DND-41 (cell line): ENCODE measurements at regions not wholly inside any gene's neighbourhood (a gene's known extent, or its start where the extent isn't known, plus 50 kb on each side); places are given as distances from the start of the nearest gene placed in this dataset.

Source experiments
- ATAC-seq: fragments of 200-7000 bp; cut with Tn5 transposase; 3 replicates; pipeline ENCODE4 v1.9.1; 2021; ENCODE audit warnings: low read depth; ENCODE audit not compliant: insufficient read depth
- DNase-seq: peaks from one replicate; pipeline ENCODE4 v3.0.0-alpha.2; 2020
- H2AFZ ChIP-seq: 2 replicates; pipeline ENCODE4 v1.6.0; 2012; ENCODE audit warnings: low read depth, low read length
- H3K27ac ChIP-seq: 2 replicates; pipeline ENCODE4 v1.5.1; 2012; ENCODE audit warnings: low read length, inconsistent platforms
- H3K27me3 ChIP-seq: fragments of 200-600 bp; sonication (generic); 2 replicates; pipeline ENCODE4 v1.6.0; 2012; ENCODE audit warnings: low read length, mild to moderate bottlenecking, inconsistent platforms; ENCODE audit not compliant: insufficient read depth, poor library complexity
- H3K36me3 ChIP-seq: 2 replicates; pipeline ENCODE4 v1.5.1; 2012; ENCODE audit warnings: low read length, inconsistent platforms; ENCODE audit not compliant: insufficient read depth
- H3K4me1 ChIP-seq: 2 replicates; pipeline ENCODE4 v1.5.1; 2012; ENCODE audit warnings: mild to moderate bottlenecking, low read length; ENCODE audit not compliant: insufficient read depth
- H3K4me2 ChIP-seq: 2 replicates; pipeline ENCODE4 v1.6.0; 2012; ENCODE audit warnings: mild to moderate bottlenecking, moderate library complexity, low read length, inconsistent platforms; ENCODE audit not compliant: insufficient read depth
- H3K4me3 ChIP-seq, 2 experiments: fragments of 200-600 bp in 1 of 2; shearing (Covaris generic) in 1 of 2; 2 replicates each; pipeline ENCODE4 v1.5.1; 2012 to 2016; ENCODE audit warnings: inconsistent platforms in 2 of 2, low read length in 2 of 2, mild to moderate bottlenecking in 2 of 2, low read depth in 1 of 2, moderate library complexity in 1 of 2
- H3K79me2 ChIP-seq: 2 replicates; pipeline ENCODE4 v1.6.0; 2012; ENCODE audit warnings: low read length, inconsistent platforms; ENCODE audit not compliant: insufficient read depth
- H3K9ac ChIP-seq: 2 replicates; pipeline ENCODE4 v1.6.0; 2012; ENCODE audit warnings: low read depth, mild to moderate bottlenecking, inconsistent platforms, low read length, moderate library complexity
- H3K9me3 ChIP-seq: 2 replicates; pipeline ENCODE4 v1.5.1; 2012; ENCODE audit warnings: low read length, moderate library complexity, mild to moderate bottlenecking, inconsistent platforms; ENCODE audit not compliant: insufficient read depth, severe bottlenecking
- H4K20me1 ChIP-seq: 2 replicates; pipeline ENCODE4 v1.6.0; 2012; ENCODE audit warnings: low read length; ENCODE audit not compliant: insufficient read depth
- CTCF ChIP-seq: IDR thresholded peaks from 2 replicates; pipeline ENCODE4 v1.5.1; 2012; ENCODE audit warnings: borderline replicate concordance, low read length, moderate library complexity, mild to moderate bottlenecking; ENCODE audit not compliant: poor library complexity, severe bottlenecking; ENCODE audit errors: extremely low read depth
- EZH2 ChIP-seq: IDR thresholded peaks from 3 replicates; pipeline ENCODE4 v1.6.1; 2012; ENCODE audit warnings: borderline replicate concordance, low read depth, mild to moderate bottlenecking, moderate library complexity, low read length, inconsistent platforms; ENCODE audit not compliant: severe bottlenecking

DNA sequence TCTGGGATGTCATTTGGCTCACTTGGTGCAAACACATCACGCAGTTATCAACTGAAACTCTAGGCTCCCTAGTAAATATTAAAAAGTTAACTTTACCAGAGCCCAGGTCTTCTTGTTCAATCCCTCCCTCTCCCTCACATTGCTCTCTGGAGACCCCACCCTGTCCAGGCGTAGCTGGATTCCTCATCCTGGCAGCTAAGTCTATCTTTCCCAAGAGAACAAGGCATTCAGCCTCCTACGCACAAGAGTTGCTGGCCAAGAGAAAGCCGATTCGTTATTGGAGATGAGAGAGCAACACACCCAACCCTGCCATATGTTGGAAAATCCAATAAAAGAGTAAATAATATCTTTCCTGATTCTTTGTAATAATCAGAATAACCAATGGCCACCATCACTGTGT is 117.9 kb downstream of the SLC30A10 start:
- DNase-seq, result no peak
- Histone ChIP-seq H3K27ac (no peak overlapping the region), H3K27me3 (peaks cover 9% of the 10 kb centered on the region), H3K4me3 (no peak overlapping the region), H2AFZ (no peak overlapping the region), H3K9ac (no peak overlapping the region), H3K4me1 (no peaks in the 10 kb centered on the region), H3K4me2 (no peak overlapping the region), H4K20me1 (no peaks in the 10 kb centered on the region), H3K36me3 (no peaks in the 10 kb centered on the region), H3K79me2 (no peaks in the 10 kb centered on the region), H3K9me3 (no peaks in the 10 kb centered on the region)
- ATAC-seq, result no peak
- no peak for TF ChIP-seq EZH2
- no peak for TF ChIP-seq CTCF

DNA sequence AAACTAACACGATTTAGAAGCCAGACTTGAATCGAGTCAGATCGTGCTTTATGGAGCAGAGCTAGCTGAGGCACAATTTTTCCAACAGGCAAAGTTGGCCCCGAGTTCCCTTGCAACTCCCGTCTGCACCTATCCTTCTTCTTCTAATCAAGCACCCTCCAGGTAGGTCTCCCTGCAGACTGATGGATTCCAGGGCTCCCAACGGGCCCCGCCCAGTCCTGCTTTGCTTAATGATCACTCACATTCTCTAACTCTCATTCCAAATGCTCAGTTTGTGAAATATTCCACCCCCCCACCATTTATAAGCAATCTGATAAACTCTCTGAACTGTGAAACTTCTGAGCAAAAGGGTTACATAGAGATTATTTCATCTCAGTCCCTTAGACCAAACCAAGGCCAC is 119.6 kb downstream of the SLC30A10 start:
- no peaks in the 10 kb centered on the region for H4K20me1 ChIP-seq
- H3K36me3 ChIP-seq, result no peaks in the 10 kb centered on the region
- H3K79me2 ChIP-seq, result no peaks in the 10 kb centered on the region
- H3K27me3 ChIP-seq, result peaks cover 7% of the 10 kb centered on the region
- no peak overlapping the region for H3K27ac ChIP-seq
- no peak overlapping the region for H3K4me2 ChIP-seq
- no peak overlapping the region for H3K9ac ChIP-seq
- H2AFZ ChIP-seq, result no peak overlapping the region
- ATAC-seq, result no peak
- no peak overlapping the region for H3K4me3 ChIP-seq
- H3K4me1 ChIP-seq, result no peaks in the 10 kb centered on the region
- no peak for DNase-seq
- no peaks in the 10 kb centered on the region for H3K9me3 ChIP-seq
- no peak for TF ChIP-seq EZH2
- TF ChIP-seq CTCF, result no peak

DNA sequence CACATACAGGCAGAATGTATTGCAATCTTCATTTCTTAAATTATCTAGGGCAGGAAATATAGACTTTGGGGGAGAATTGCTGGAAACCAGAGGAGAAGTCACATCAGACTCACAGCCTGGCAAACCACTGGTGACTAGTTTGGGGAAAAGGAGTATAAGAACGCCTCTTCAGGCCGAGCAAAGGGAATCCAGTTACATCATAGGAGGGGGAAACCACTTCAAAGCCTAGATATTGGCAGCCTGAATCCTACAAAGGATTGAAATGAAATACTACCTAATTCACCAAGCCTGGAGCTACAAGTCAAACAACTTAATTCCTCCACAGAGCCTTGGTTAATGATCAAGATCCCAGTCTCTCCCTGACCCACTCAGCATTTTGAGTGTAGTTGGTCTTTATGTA is 121.7 kb downstream of the SLC30A10 start:
- ATAC-seq (peak; percentile 69; the same call in 2 of the 3 replicates), DNase-seq (peak; percentile 5)
- no peak overlapping the region for H3K27ac ChIP-seq
- peaks cover 3% of the 10 kb centered on the region for H3K27me3 ChIP-seq
- H3K79me2 ChIP-seq, result no peaks in the 10 kb centered on the region
- H3K9me3 ChIP-seq, result no peaks in the 10 kb centered on the region
- no peak overlapping the region for H3K4me3 ChIP-seq
- H3K4me1 ChIP-seq, result no peaks in the 10 kb centered on the region
- H2AFZ ChIP-seq, result no peak overlapping the region
- H3K36me3 ChIP-seq, result no peaks in the 10 kb centered on the region
- no peak for TF ChIP-seq CTCF
- TF ChIP-seq EZH2, result no peak
- H4K20me1 ChIP-seq, result no peaks in the 10 kb centered on the region
- H3K4me2 ChIP-seq, result no peak overlapping the region
- H3K9ac ChIP-seq, result no peak overlapping the region

DNA sequence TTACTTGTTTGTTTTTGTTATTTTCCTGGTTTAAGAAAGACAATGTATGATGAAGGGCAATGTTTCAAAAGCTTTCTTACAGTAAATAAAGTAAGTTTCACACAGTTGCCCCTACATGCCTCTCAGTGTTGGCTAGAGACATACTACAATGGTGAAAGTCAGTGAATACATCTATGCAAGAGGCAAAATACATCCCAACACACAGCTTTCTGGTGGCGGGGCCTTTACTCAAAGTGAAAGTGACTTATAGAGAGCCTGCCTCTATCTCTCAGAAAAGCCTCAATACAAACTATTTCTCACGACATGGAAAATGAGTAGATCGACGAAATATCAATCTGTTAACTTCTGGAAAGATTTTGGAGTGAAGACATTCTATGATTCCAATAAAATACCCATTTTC is 122.3 kb downstream of the SLC30A10 start:
- Histone ChIP-seq H3K4me2 (no peak overlapping the region), H3K9ac (no peak overlapping the region), H4K20me1 (no peaks in the 10 kb centered on the region), H3K36me3 (no peaks in the 10 kb centered on the region), H3K4me3 (no peak overlapping the region), H3K79me2 (no peaks in the 10 kb centered on the region), H3K27me3 (peaks cover 3% of the 10 kb centered on the region), H3K9me3 (no peaks in the 10 kb centered on the region), H3K27ac (no peak overlapping the region), H2AFZ (no peak overlapping the region), H3K4me1 (no peaks in the 10 kb centered on the region)
- no peak; the same call in 2 of the 3 replicates for ATAC-seq
- DNase-seq, result no peak
- TF ChIP-seq EZH2 (no peak), CTCF (no peak)
